WTC11 (cell line): ENCODE measurements at regions not wholly inside any gene's neighbourhood (a gene's known extent, or its start where the extent isn't known, plus 50 kb on each side); places are given as distances from the start of the nearest gene placed in this dataset.

ENCODE experiments used
- ATAC-seq: fragments of 200-7000 bp; cut with Tn5 transposase; 2 replicates; pipeline ENCODE4 v1.10.0; 2021; ENCODE audit warnings: mild to moderate bottlenecking, moderate library complexity
- CTCF ChIA-PET: fragments of 300-600 bp; sonication (Branson Sonifier 250); formaldehyde crosslinking; loops from one replicate; lab custom pipeline; 2021; ENCODE audit warnings: antibody characterized with exemption; lab: Charles Lee
- POLR2A ChIA-PET: fragments of 350-600 bp; sonication (Branson Sonifier 250); formaldehyde crosslinking; loops from one replicate; lab custom pipeline; 2021; ENCODE audit warnings: antibody characterized with exemption; lab: Charles Lee
- DNase-seq: peaks from one replicate; pipeline ENCODE4 v3.0.0; 2021; ENCODE audit warnings: low spot score
- H3K27ac Mint-ChIP-seq: 2 replicates; pipeline ENCODE4 v1.8.0; 2021; ENCODE audit warnings: mixed read lengths
- H3K27me3 Mint-ChIP-seq: 2 replicates; pipeline ENCODE4 v1.8.0; 2021; ENCODE audit warnings: low read depth, mild to moderate bottlenecking, moderate library complexity, mixed read lengths
- H3K36me3 Mint-ChIP-seq: 2 replicates; pipeline ENCODE4 v1.8.0; 2021; ENCODE audit warnings: mixed read lengths
- H3K4me1 Mint-ChIP-seq: 2 replicates; pipeline ENCODE4 v1.8.0; 2022; ENCODE audit warnings: mixed read lengths
- H3K4me3 Mint-ChIP-seq: 2 replicates; pipeline ENCODE4 v1.8.0; 2021; ENCODE audit warnings: mild to moderate bottlenecking, moderate library complexity, mixed read lengths
- H3K9me3 Mint-ChIP-seq: 2 replicates; pipeline ENCODE4 v1.8.0; 2021; ENCODE audit warnings: mixed read lengths
- AR ChIP-seq: fragments of 250-450 bp; sonication (Bioruptor Pico); IDR thresholded peaks from 2 replicates; pipeline ENCODE4 v1.9.0; 2021; ENCODE audit warnings: mild to moderate bottlenecking
- ATF6 ChIP-seq: sonication (generic); formaldehyde crosslinking; IDR thresholded peaks from 2 replicates; pipeline ENCODE4 v1.8.1; 2023; ENCODE audit warnings: mild to moderate bottlenecking, missing genetic modification reagents
- CREM ChIP-seq: sonication (generic); formaldehyde crosslinking; IDR thresholded peaks from 2 replicates; pipeline ENCODE4 v1.8.1; 2022; ENCODE audit warnings: mild to moderate bottlenecking, missing genetic modification reagents, moderate library complexity
- E2F1 ChIP-seq: sonication (generic); formaldehyde crosslinking; IDR thresholded peaks from 2 replicates; pipeline ENCODE4 v1.8.0; 2022; ENCODE audit warnings: mild to moderate bottlenecking, missing genetic modification reagents
- FOXJ3 ChIP-seq: sonication (generic); formaldehyde crosslinking; IDR thresholded peaks from 2 replicates; pipeline ENCODE4 v1.9.0; 2021; ENCODE audit warnings: missing genetic modification reagents, mild to moderate bottlenecking, borderline replicate concordance
- FOXP1 ChIP-seq: sonication (generic); formaldehyde crosslinking; IDR thresholded peaks from 2 replicates; pipeline ENCODE4 v1.8.0; 2022; ENCODE audit warnings: missing genetic modification reagents, mild to moderate bottlenecking, moderate library complexity, borderline replicate concordance
- JAZF1 ChIP-seq: fragments of 250-450 bp; sonication (Bioruptor Pico); IDR thresholded peaks from 2 replicates; pipeline ENCODE4 v1.9.0; 2021; ENCODE audit warnings: moderate library complexity, mild to moderate bottlenecking, inconsistent platforms
- JUN ChIP-seq: sonication (generic); formaldehyde crosslinking; IDR thresholded peaks from 2 replicates; pipeline ENCODE4 v1.8.0; 2023; ENCODE audit warnings: mild to moderate bottlenecking, missing genetic modification reagents
- KAT7 ChIP-seq: sonication (generic); formaldehyde crosslinking; IDR thresholded peaks from 2 replicates; pipeline ENCODE4 v1.8.1; 2023; ENCODE audit warnings: missing genetic modification reagents, mild to moderate bottlenecking, borderline replicate concordance
- NFYB ChIP-seq: sonication (generic); formaldehyde crosslinking; conservative IDR thresholded peaks from 2 replicates; pipeline ENCODE4 v1.8.0; 2022; ENCODE audit warnings: low read depth, missing genetic modification reagents
- TCF7 ChIP-seq: sonication (generic); formaldehyde crosslinking; IDR thresholded peaks from 2 replicates; pipeline ENCODE4 v1.8.0; 2022; ENCODE audit warnings: mild to moderate bottlenecking, low read depth, missing genetic modification reagents, moderate library complexity
- USF2 ChIP-seq: sonication (generic); formaldehyde crosslinking; IDR thresholded peaks from 2 replicates; pipeline ENCODE4 v1.8.1; 2023; ENCODE audit warnings: mild to moderate bottlenecking, missing genetic modification reagents, moderate library complexity
- ZMAT4 ChIP-seq: fragments of 250-450 bp; sonication (Bioruptor Pico); IDR thresholded peaks from 2 replicates; pipeline ENCODE4 v1.9.0; 2021; ENCODE audit warnings: mild to moderate bottlenecking
- ZNF396 ChIP-seq: fragments of 250-450 bp; sonication (Bioruptor Pico); IDR thresholded peaks from 2 replicates; pipeline ENCODE4 v1.8.0; 2021; ENCODE audit warnings: mild to moderate bottlenecking, moderate library complexity, borderline replicate concordance
- TF ChIP-seq, protein P1 (sequence below): fragments of 250-450 bp; sonication (Bioruptor Pico); IDR thresholded peaks from 2 replicates; pipeline ENCODE4 v2.1.2; 2022; ENCODE audit warnings: mild to moderate bottlenecking, moderate library complexity
- TF ChIP-seq, protein P2 (sequence below): sonication (generic); formaldehyde crosslinking; IDR thresholded peaks from 2 replicates; pipeline ENCODE4 v1.8.0; 2023; ENCODE audit warnings: missing genetic modification reagents, mild to moderate bottlenecking, borderline replicate concordance
- TF ChIP-seq, protein P3 (sequence below): fragments of 200-600 bp; IDR thresholded peaks from 2 replicates; pipeline ENCODE4 v1.8.0; 2022; ENCODE audit warnings: antibody characterized with exemption

GRCh38 chr7:121748546-121748945 lies 124.4 kb upstream of the PTPRZ1 start:
- Mint-ChIP-seq H3K27me3 (no peaks in the 10 kb centered on the region), H3K4me1 (peaks cover 9% of the 10 kb centered on the region)
- TF ChIP-seq ZMAT4 (CRISPR knock-in tag) (no peak), ZNF396 (CRISPR knock-in tag) (no peak), USF2 (no peak), ATF6 (no peak), TCF7 (CRISPR knock-in tag) (no peak), FOXP1 (CRISPR knock-in tag) (no peak), CREM (CRISPR knock-in tag) (no peak), FOXJ3 (no peak), JUN (CRISPR knock-in tag) (no peak), AR (CRISPR knock-in tag) (no peak), NFYB (CRISPR knock-in tag) (no peak)
- TF ChIP-seq, protein P1, sequence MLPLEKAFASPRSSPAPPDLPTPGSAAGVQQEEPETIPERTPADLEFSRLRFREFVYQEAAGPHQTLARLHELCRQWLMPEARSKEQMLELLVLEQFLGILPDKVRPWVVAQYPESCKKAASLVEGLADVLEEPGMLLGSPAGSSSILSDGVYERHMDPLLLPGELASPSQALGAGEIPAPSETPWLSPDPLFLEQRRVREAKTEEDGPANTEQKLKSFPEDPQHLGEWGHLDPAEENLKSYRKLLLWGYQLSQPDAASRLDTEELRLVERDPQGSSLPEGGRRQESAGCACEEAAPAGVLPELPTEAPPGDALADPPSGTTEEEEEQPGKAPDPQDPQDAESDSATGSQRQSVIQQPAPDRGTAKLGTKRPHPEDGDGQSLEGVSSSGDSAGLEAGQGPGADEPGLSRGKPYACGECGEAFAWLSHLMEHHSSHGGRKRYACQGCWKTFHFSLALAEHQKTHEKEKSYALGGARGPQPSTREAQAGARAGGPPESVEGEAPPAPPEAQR, result no peak
- TF ChIP-seq, protein P2, sequence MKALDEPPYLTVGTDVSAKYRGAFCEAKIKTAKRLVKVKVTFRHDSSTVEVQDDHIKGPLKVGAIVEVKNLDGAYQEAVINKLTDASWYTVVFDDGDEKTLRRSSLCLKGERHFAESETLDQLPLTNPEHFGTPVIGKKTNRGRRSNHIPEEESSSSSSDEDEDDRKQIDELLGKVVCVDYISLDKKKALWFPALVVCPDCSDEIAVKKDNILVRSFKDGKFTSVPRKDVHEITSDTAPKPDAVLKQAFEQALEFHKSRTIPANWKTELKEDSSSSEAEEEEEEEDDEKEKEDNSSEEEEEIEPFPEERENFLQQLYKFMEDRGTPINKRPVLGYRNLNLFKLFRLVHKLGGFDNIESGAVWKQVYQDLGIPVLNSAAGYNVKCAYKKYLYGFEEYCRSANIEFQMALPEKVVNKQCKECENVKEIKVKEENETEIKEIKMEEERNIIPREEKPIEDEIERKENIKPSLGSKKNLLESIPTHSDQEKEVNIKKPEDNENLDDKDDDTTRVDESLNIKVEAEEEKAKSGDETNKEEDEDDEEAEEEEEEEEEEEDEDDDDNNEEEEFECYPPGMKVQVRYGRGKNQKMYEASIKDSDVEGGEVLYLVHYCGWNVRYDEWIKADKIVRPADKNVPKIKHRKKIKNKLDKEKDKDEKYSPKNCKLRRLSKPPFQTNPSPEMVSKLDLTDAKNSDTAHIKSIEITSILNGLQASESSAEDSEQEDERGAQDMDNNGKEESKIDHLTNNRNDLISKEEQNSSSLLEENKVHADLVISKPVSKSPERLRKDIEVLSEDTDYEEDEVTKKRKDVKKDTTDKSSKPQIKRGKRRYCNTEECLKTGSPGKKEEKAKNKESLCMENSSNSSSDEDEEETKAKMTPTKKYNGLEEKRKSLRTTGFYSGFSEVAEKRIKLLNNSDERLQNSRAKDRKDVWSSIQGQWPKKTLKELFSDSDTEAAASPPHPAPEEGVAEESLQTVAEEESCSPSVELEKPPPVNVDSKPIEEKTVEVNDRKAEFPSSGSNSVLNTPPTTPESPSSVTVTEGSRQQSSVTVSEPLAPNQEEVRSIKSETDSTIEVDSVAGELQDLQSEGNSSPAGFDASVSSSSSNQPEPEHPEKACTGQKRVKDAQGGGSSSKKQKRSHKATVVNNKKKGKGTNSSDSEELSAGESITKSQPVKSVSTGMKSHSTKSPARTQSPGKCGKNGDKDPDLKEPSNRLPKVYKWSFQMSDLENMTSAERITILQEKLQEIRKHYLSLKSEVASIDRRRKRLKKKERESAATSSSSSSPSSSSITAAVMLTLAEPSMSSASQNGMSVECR (CRISPR knock-in tag), result no peak
- TF ChIP-seq, all 79 proteins: peak for 0
- DNase-seq, result no peak
- Mint-ChIP-seq H3K9me3 (peaks cover 8% of the 10 kb centered on the region; the same call in 1 of the 2 replicates), H3K27ac (no peak overlapping the region), H3K36me3 (no peaks in the 10 kb centered on the region), H3K4me3 (no peak overlapping the region)
- ATAC-seq, result no peak
- CTCF ChIA-PET, result interaction anchor here (1.2 to 1.7 kb wide), 2 partner anchors 185 to 246 kb away, joined by 3 to 9 read pairs; no protein-coding TSS in a partner anchor
- POLR2A ChIA-PET, result no interaction called here

DNA sequence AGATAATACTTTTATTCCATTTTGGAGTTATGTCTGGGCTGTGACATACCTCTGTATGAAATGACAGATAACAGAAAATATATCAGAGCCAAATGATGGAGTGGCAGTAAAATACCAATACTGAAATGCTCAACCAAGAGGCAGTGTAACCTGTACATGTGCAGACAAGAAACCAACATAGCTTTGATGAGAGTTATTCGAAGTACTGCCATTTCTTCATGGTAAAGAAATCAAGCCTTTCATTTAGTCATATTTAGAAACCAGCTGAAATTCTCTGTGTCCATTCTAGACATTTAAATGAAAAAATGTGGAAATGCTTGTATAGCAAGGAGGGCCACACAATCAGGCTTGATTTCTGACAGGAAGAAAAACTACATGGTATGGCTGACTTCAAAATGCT lies 127.1 kb upstream of the PTPRZ1 start:
- no peak for DNase-seq
- peaks cover 8% of the 10 kb centered on the region; the same call in 1 of the 2 replicates for H3K9me3 Mint-ChIP-seq
- no peaks in the 10 kb centered on the region for H3K27me3 Mint-ChIP-seq
- no peaks in the 10 kb centered on the region for H3K36me3 Mint-ChIP-seq
- no peak overlapping the region for H3K4me3 Mint-ChIP-seq
- no peak for ATAC-seq
- no peak overlapping the region for H3K27ac Mint-ChIP-seq
- CTCF ChIA-PET, result no interaction called here
- H3K4me1 Mint-ChIP-seq, result peaks cover 6% of the 10 kb centered on the region
- POLR2A ChIA-PET, result no interaction called here
- TF ChIP-seq KAT7 (CRISPR knock-in tag), result no peak
- TF ChIP-seq JAZF1 (CRISPR knock-in tag), result no peak
- TF ChIP-seq E2F1 (CRISPR knock-in tag), result no peak
- TF ChIP-seq ZMAT4 (CRISPR knock-in tag), result no peak
- TF ChIP-seq, protein P3, sequence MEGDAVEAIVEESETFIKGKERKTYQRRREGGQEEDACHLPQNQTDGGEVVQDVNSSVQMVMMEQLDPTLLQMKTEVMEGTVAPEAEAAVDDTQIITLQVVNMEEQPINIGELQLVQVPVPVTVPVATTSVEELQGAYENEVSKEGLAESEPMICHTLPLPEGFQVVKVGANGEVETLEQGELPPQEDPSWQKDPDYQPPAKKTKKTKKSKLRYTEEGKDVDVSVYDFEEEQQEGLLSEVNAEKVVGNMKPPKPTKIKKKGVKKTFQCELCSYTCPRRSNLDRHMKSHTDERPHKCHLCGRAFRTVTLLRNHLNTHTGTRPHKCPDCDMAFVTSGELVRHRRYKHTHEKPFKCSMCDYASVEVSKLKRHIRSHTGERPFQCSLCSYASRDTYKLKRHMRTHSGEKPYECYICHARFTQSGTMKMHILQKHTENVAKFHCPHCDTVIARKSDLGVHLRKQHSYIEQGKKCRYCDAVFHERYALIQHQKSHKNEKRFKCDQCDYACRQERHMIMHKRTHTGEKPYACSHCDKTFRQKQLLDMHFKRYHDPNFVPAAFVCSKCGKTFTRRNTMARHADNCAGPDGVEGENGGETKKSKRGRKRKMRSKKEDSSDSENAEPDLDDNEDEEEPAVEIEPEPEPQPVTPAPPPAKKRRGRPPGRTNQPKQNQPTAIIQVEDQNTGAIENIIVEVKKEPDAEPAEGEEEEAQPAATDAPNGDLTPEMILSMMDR, result no peak
